OCI-LY7 (cell line): ENCODE measurements at regions not wholly inside any gene's neighbourhood (a gene's known extent, or its start where the extent isn't known, plus 50 kb on each side); places are given as distances from the start of the nearest gene placed in this dataset.

Source experiments
- BruUV-seq: library from RNA; stranded (reverse); fragments of 400-500 nt; replicated peaks from 2 replicates; lab custom pipeline; 2021; lab: Mats Ljungman, UMichigan
- CTCF ChIA-PET: fragments of 300-600 bp; sonication (Branson Sonifier 250); formaldehyde crosslinking; loops from one replicate; lab custom pipeline; 2022; ENCODE audit warnings: antibody characterized with exemption; ENCODE audit not compliant: unreplicated experiment; lab: Charles Lee
- POLR2A ChIA-PET: fragments of 300-600 bp; sonication (Branson Sonifier 250); formaldehyde crosslinking; loops from one replicate; lab custom pipeline; 2022; ENCODE audit warnings: antibody characterized with exemption; lab: Charles Lee
- DNase-seq: peaks from one replicate; pipeline ENCODE4 v3.0.0-alpha.2; 2015; ENCODE audit warnings: low spot score
- H2AFZ ChIP-seq: fragments of 200-600 bp; sonication (generic), shearing (Covaris generic); 2 replicates; pipeline ENCODE4 v1.6.1; 2014; ENCODE audit warnings: mild to moderate bottlenecking, antibody characterized with exemption, low read length, moderate library complexity
- H3K27ac ChIP-seq: fragments of 200-600 bp; sonication (generic); 2 replicates; pipeline ENCODE4 v1.5.1; 2014; ENCODE audit warnings: mixed run types, low read depth, mild to moderate bottlenecking, moderate library complexity, low read length, inconsistent platforms; ENCODE audit not compliant: poor library complexity, severe bottlenecking
- H3K36me3 ChIP-seq: fragments of 200-600 bp; sonication (generic); 2 replicates; pipeline ENCODE4 v1.6.1; 2014; ENCODE audit warnings: mild to moderate bottlenecking, antibody characterized with exemption, low read length, moderate library complexity, mixed read lengths; ENCODE audit not compliant: insufficient read depth
- H3K4me1 ChIP-seq: fragments of 200-600 bp; sonication (generic); 2 replicates; pipeline ENCODE4 v1.5.1; 2014; ENCODE audit warnings: mild to moderate bottlenecking, low read length; ENCODE audit not compliant: insufficient read depth, poor library complexity, severe bottlenecking
- H3K4me2 ChIP-seq: fragments of 200-600 bp; sonication (generic); 2 replicates; pipeline ENCODE4 v1.6.1; 2014; ENCODE audit warnings: mild to moderate bottlenecking, low read length
- H3K4me3 ChIP-seq: fragments of 200-600 bp; sonication (generic); 2 replicates; pipeline ENCODE4 v1.5.1; 2014; ENCODE audit warnings: mild to moderate bottlenecking, low read depth, low read length; ENCODE audit not compliant: poor library complexity, severe bottlenecking
- H3K79me2 ChIP-seq: fragments of 200-600 bp; sonication (generic); 2 replicates; pipeline ENCODE4 v1.6.1; 2016; ENCODE audit warnings: low read depth, mild to moderate bottlenecking, low read length, moderate library complexity, mixed read lengths; ENCODE audit not compliant: insufficient read depth
- H3K9me2 ChIP-seq: fragments of 200-600 bp; sonication (generic); 2 replicates; pipeline ENCODE4 v1.6.1; 2016; ENCODE audit warnings: mild to moderate bottlenecking, low read length, mixed read lengths; ENCODE audit not compliant: insufficient read depth
- H3K9me3 ChIP-seq: fragments of 200-600 bp; sonication (generic); 2 replicates; pipeline ENCODE4 v1.6.1; 2014; ENCODE audit warnings: mild to moderate bottlenecking, mixed run types, low read length, mixed read lengths
- H4K20me1 ChIP-seq: fragments of 200-600 bp; sonication (generic); 2 replicates; pipeline ENCODE4 v1.6.1; 2014; ENCODE audit warnings: mild to moderate bottlenecking, antibody characterized with exemption, low read length, moderate library complexity, mixed read lengths; ENCODE audit not compliant: insufficient read depth
- CTCF ChIP-seq: fragments of 200-600 bp; sonication (generic); conservative IDR thresholded peaks from 2 replicates; pipeline ENCODE4 v1.5.1; 2014; ENCODE audit warnings: mild to moderate bottlenecking, antibody characterized with exemption, low read length, moderate library complexity, mixed read lengths
- EZH2phosphoT487 ChIP-seq: fragments of 200-600 bp; sonication (generic); IDR thresholded peaks from 2 replicates; pipeline ENCODE4 v1.6.1; 2018; ENCODE audit warnings: low read depth, borderline replicate concordance, mild to moderate bottlenecking, mixed run types, antibody characterized with exemption, low read length, moderate library complexity, mixed read lengths
- intact Hi-C: fragments of 100-400 bp; cut with micrococcal nuclease; formaldehyde crosslinking; loops from one replicate; pipeline ENCODE4 v1.10.0; 2022; ENCODE audit not compliant: unreplicated experiment

GRCh38 chr2:160977854-160978253 lies 182.4 kb upstream of the TANK start:
- BruUV-seq: no TSS peak
- Histone ChIP-seq H2AFZ (no peak overlapping the region), H3K79me2 (no peaks in the 10 kb centered on the region), H3K9me2 (no peaks in the 10 kb centered on the region), H3K4me1 (no peaks in the 10 kb centered on the region), H3K4me2 (no peak overlapping the region), H3K27ac (no peak overlapping the region), H4K20me1 (no peaks in the 10 kb centered on the region), H3K36me3 (no peaks in the 10 kb centered on the region), H3K9me3 (no peaks in the 10 kb centered on the region), H3K4me3 (no peak overlapping the region)
- CTCF ChIA-PET: interaction anchor here (1.1 kb wide), 1 partner anchor 14 kb away, joined by 3 read pairs; no protein-coding TSS in a partner anchor
- no peak for DNase-seq
- POLR2A ChIA-PET: interaction anchor here (0.9 to 1.7 kb wide), 4 partner anchors 8 to 45 kb away, joined by 3 to 9 read pairs (median 4); no protein-coding TSS in a partner anchor
- TF ChIP-seq EZH2phosphoT487: no peak
- no peak for TF ChIP-seq CTCF
- intact Hi-C loops: no loop called here

GRCh38 chr2:160984426-160985077 lies 175.7 kb upstream of the TANK start:
- no peak for DNase-seq

More at GRCh38 chr2:160984426-160985077, 175.7 kb upstream of the TANK start:
- Histone ChIP-seq H3K36me3 (no peaks in the 10 kb centered on the region), H4K20me1 (no peaks in the 10 kb centered on the region), H3K4me3 (no peak overlapping the region), H2AFZ (no peak overlapping the region), H3K27ac (no peak overlapping the region), H3K4me1 (no peaks in the 10 kb centered on the region), H3K9me3 (no peaks in the 10 kb centered on the region), H3K79me2 (no peaks in the 10 kb centered on the region), H3K4me2 (no peak overlapping the region), H3K9me2 (no peaks in the 10 kb centered on the region)
- ChIA-PET POLR2A (no interaction called here), CTCF (no interaction called here)
- intact Hi-C loops: no loop called here
- no TSS peak for BruUV-seq
- no peak for TF ChIP-seq EZH2phosphoT487
- no peak for TF ChIP-seq CTCF
